Activated T-helper 17 cell treated with anti-CD3 and anti-CD28 coated beads, Interleukin-2, amount 50 U/mL, for 72 hours (primary cell): ENCODE measurements at regions not wholly inside any gene's neighbourhood (a gene's known extent, or its start where the extent isn't known, plus 50 kb on each side); places are given as distances from the start of the nearest gene placed in this dataset.
"Not testable (repeated sequence)": the region's sequence is repeated elsewhere in the genome, so short reads cannot be mapped to it uniquely, and the experiment has no call there.

Source experiments
- ATAC-seq: fragments of 150-1000 bp; cut with Tn5 transposase; replicated peaks from 2 replicates; pipeline ENCODE4 v1.10.0; 2021; ENCODE audit warnings: mild to moderate bottlenecking, moderate library complexity
- H3K27ac Mint-ChIP-seq: one replicate; pipeline ENCODE4 v1.8.0; 2022; ENCODE audit warnings: mixed read lengths
- H3K27me3 Mint-ChIP-seq: one replicate; pipeline ENCODE4 v1.8.0; 2022; ENCODE audit warnings: mixed read lengths
- H3K36me3 Mint-ChIP-seq: one replicate; pipeline ENCODE4 v1.8.0; 2022; ENCODE audit warnings: low read depth, mild to moderate bottlenecking, mixed read lengths
- H3K4me1 Mint-ChIP-seq: one replicate; pipeline ENCODE4 v1.8.0; 2022; ENCODE audit warnings: mixed read lengths
- H3K4me3 Mint-ChIP-seq: one replicate; pipeline ENCODE4 v1.8.0; 2022; ENCODE audit warnings: mild to moderate bottlenecking, mixed read lengths
- H3K9me3 Mint-ChIP-seq: one replicate; pipeline ENCODE4 v1.8.0; 2022; ENCODE audit warnings: mixed read lengths

DNA sequence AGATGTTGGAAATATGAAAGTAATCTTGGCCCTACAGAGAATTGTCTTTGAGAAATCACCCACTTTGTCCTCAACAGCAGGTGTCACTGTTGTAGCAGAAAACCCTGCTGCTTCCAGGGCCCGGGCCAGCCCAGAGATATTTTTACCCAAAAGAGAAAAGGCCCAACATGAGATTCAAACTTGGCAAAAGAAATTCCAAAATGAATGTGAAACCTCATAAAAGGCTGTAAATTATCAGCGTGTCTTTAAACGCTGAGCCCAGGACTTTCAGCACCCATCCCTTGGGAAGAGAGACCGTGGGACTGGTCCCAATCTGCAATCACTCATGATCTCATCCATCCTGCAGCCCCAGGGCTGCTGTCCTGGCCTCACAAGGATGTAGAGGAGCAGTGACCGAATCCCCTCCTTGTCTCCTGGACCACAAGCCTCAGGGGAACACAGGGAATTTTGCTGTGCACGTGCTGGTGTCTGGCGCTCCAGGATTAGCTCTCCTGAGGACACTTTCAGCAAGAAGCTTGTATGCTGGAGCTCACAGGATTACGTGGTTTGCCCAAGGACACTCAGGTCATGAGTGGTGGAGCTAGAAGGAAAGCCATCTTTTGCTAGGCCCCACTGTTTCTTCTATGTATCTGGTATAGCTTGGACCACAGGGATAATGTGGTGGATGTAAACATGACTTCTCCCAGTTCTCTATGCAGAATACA lies 202.1 kb downstream of the RNF144A start:
- no peak overlapping the region for H3K4me3 Mint-ChIP-seq
- H3K9me3 Mint-ChIP-seq, result no peaks in the 10 kb centered on the region
- no peaks in the 10 kb centered on the region for H3K36me3 Mint-ChIP-seq
- no peaks in the 10 kb centered on the region for H3K4me1 Mint-ChIP-seq
- no peaks in the 10 kb centered on the region for H3K27me3 Mint-ChIP-seq
- ATAC-seq, result peak; percentile 37
- H3K27ac Mint-ChIP-seq, result no peak overlapping the region

DNA sequence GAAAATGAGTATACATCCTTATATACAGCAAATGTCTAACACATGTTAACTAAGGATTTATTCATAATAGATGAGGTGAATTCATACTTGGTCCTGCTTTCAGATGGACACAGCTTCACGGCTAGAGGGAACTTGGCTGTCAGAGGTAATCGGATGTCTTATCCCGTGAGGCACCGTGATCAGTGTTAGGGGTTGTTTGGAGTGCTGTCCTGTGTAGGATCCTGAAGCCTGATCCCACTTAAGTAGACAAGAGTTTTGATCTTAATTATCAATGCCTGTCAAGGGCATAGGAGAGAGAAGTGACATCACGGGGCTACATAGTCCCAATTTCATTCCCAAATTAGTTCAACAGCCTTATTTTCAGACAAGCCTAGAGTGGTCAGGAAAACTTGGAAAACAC lies 204.6 kb downstream of the RNF144A start:
- Mint-ChIP-seq H3K36me3 (no peaks in the 10 kb centered on the region), H3K4me3 (no peak overlapping the region), H3K4me1 (no peaks in the 10 kb centered on the region), H3K9me3 (no peaks in the 10 kb centered on the region), H3K27ac (no peak overlapping the region), H3K27me3 (no peaks in the 10 kb centered on the region)
- ATAC-seq, result no peak

DNA sequence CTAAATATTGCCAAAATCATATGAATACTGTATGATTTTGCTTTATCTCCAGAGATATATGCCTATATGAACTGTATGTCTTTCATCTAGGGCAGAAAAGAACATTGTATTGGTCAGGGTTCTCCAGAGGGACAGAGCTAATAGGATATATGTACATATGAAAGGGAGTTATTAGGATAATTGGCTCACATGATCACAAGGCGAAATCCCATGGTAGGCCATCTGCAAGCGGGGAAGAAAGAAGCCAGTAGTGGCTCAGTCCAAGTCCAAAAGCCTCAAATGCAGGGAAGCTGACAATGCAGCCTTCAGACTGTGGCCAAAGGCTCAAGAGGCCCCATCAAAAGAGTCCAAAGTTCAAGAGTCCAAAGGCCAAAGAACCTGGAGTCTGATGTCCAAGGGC lies 209.9 kb downstream of the RNF144A start:
- no peak overlapping the region for H3K27ac Mint-ChIP-seq
- no peak overlapping the region for H3K4me3 Mint-ChIP-seq
- no peaks in the 10 kb centered on the region for H3K27me3 Mint-ChIP-seq

DNA sequence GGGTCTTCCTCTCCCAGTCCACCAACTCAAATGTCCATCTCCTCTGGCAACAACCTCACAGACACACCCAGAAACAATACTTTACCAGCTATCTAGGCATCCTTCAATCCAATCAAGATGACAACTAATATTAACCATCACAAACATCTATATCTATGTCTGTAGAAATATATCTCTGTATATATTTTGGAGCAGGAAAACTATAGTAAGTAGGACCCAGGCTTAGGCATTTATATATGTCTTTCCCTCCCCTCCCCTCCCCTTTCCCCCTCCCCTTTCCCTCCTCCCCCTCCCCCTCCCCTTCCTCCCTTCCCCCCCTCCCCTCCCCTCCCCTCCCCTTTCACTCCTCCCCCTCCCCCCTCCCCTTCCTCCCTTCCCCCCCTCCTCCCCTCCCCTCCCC lies 210.5 kb downstream of the RNF144A start:
- Mint-ChIP-seq H3K4me1 (no peaks in the 10 kb centered on the region), H3K27ac (no peak overlapping the region), H3K4me3 (no peak overlapping the region), H3K27me3 (no peaks in the 10 kb centered on the region), H3K36me3 (no peaks in the 10 kb centered on the region), H3K9me3 (peaks cover 3% of the 10 kb centered on the region)
- ATAC-seq, result no peak

More for the DNA sequence above, 209.9 kb downstream of the RNF144A start:
- no peak for ATAC-seq
- Mint-ChIP-seq H3K9me3 (peaks cover 3% of the 10 kb centered on the region), H3K36me3 (no peaks in the 10 kb centered on the region), H3K4me1 (no peaks in the 10 kb centered on the region)

DNA sequence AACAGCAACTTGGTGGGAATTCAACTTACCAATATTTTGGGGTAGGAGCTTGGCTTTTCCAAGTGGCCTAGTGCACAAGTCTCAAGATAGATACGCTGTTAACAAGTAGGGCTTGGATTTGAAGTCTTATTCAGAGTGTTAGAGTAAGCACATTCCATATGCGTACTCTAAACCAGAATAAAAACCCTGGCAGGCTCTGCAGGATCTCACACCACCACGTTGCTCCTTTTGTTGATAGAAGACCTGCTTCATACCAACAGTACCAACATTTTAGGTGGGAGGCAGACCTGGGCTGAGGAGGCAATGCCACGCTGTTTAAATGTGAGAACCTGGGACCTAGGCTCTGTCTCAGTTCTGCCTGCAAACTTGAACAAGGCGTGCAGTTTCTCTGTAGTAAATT lies 214.0 kb downstream of the RNF144A start:
- no peak for ATAC-seq
- Mint-ChIP-seq H3K36me3 (no peaks in the 10 kb centered on the region), H3K27ac (no peak overlapping the region), H3K4me3 (no peak overlapping the region), H3K27me3 (no peaks in the 10 kb centered on the region), H3K9me3 (peaks cover 3% of the 10 kb centered on the region), H3K4me1 (no peaks in the 10 kb centered on the region)

DNA sequence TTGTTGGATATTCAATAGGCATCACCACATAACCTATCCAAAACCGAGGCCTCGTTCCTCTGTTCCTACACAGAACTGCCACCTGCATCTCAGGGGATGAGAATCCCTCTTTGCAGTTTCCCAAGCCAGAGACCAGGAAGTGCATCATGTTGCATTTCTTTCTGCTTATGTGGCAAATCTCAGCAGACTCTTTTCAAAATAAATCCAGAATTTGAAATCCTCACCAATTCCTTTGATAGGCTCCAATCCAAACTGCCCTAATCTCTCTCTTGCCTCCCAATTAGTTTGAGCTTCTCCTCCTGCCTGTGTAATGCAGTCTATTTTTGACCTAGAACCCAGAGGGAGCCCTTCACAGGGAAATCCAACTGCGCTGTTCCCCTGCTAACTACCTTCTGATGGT lies 215.5 kb downstream of the RNF144A start:
- Mint-ChIP-seq H3K27me3 (no peaks in the 10 kb centered on the region), H3K36me3 (no peaks in the 10 kb centered on the region), H3K4me3 (no peak overlapping the region), H3K9me3 (peaks cover 3% of the 10 kb centered on the region), H3K4me1 (no peaks in the 10 kb centered on the region), H3K27ac (no peak overlapping the region)
- ATAC-seq, result no peak

DNA sequence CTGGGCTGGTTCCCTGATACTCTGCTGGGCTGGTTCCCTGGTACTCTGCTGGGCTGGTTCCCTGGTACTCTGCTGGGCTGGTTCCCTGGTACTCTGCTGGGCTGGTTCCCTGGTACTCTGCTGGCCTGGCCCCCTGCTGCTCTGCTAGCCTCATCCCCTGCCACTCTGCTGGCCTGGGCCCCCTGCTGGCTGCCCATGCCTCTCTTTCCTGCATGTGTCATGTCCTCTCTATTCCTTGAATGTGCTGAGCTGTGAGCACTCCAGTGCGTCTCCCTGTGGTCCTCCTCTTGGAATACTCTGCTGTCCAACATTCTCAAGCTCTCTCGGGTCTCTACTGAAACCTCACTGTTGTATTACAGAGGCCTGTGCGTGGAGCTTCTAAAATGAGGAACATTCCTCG lies 216.3 kb downstream of the RNF144A start:
- no peak for ATAC-seq
- H3K4me1 Mint-ChIP-seq, result no peaks in the 10 kb centered on the region
- H3K9me3 Mint-ChIP-seq, result peaks cover under 1% of the 10 kb centered on the region
- H3K27me3 Mint-ChIP-seq, result no peaks in the 10 kb centered on the region
- no peaks in the 10 kb centered on the region for H3K36me3 Mint-ChIP-seq
- H3K4me3 Mint-ChIP-seq, result no peak overlapping the region
- no peak overlapping the region for H3K27ac Mint-ChIP-seq

DNA sequence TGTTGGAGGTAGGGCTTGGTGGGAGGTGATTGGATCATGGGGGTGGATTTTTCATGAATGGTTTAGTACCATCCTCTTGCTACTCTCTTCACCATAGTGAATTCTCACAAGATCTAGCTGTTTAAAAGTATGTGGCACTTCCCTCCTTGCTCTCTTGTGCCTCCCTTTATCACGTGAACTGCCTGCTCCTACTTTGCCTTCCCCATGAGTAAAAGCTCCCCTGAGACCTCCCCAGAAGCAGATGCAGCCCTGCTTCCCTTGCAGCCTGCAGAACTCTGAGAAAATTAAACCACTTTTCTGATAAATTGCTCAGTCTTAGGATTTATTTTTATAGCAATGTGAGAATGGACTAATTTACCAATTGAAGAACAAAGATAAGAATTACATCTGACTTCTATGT lies 223.1 kb downstream of the RNF144A start:
- Mint-ChIP-seq H3K27me3 (no peaks in the 10 kb centered on the region), H3K4me1 (no peaks in the 10 kb centered on the region), H3K36me3 (no peaks in the 10 kb centered on the region), H3K9me3 (peaks cover 7% of the 10 kb centered on the region), H3K27ac (no peak overlapping the region), H3K4me3 (no peak overlapping the region)
- no peak for ATAC-seq

DNA sequence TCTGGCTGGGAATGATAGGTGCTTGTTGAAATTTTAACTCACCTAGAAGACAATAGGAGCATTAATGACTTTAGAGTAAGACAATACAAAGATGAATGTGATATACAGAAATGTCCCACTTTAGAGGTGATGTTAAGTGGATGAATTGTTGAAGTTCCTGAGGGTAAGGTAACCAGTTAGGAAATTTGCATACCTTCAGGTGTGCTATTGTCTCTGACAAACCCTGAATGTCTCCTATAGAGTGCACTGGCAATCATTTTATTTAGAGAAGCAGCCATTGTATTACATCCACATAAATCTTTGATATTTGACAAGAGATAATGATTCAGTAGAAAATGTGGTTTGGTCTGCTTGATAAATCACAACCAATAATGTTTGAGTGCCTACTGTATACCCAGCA lies 228.5 kb downstream of the RNF144A start:
- no peaks in the 10 kb centered on the region for H3K4me1 Mint-ChIP-seq
- peaks cover 7% of the 10 kb centered on the region for H3K9me3 Mint-ChIP-seq
- no peak for ATAC-seq
- no peak overlapping the region for H3K27ac Mint-ChIP-seq
- H3K36me3 Mint-ChIP-seq, result no peaks in the 10 kb centered on the region
- H3K4me3 Mint-ChIP-seq, result no peak overlapping the region
- no peaks in the 10 kb centered on the region for H3K27me3 Mint-ChIP-seq

DNA sequence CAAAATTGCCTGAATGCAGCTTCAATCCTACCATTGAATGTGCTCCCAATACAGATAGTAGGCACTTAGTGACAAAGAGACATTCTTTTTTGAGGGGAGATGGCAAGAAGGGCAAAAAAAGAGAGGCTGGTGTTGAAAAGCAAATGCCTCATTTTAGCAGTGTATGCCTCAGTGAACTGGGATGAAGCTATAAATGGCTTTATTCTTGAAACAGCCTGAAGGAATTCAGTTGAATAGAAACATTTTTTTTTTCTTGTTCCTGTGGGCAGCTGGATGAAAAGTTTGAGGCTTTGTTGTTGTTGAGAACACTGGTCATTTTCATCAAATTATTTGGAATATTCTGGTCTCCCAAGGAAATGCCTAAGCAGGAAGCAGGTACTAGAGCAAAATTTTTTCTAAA lies 228.9 kb downstream of the RNF144A start:
- H3K9me3 Mint-ChIP-seq, result peaks cover 7% of the 10 kb centered on the region
- no peak for ATAC-seq
- no peaks in the 10 kb centered on the region for H3K4me1 Mint-ChIP-seq
- H3K27ac Mint-ChIP-seq, result no peak overlapping the region
- H3K36me3 Mint-ChIP-seq, result no peaks in the 10 kb centered on the region
- no peaks in the 10 kb centered on the region for H3K27me3 Mint-ChIP-seq
- no peak overlapping the region for H3K4me3 Mint-ChIP-seq

DNA sequence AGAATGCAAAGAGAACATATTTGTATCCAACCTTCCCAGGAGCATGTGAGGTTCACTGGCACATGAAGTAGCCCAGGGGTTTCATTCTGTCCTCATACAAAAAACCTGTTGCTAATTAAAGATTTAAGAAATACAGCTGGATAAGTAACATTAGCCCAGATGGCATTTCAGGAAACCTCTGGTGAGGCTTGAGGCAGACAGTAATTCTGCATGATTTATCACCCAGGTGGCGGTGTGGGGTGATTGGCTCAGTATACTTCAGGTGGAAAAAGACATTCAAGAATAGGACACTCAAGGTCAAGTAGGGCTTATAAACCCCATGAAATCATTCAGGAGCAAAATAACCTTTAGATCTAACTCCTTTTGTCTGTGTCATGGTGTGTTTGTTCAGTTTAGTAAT lies 237.4 kb downstream of the RNF144A start:
- H3K9me3 Mint-ChIP-seq, result peaks cover 4% of the 10 kb centered on the region
- no peaks in the 10 kb centered on the region for H3K27me3 Mint-ChIP-seq
- no peak overlapping the region for H3K27ac Mint-ChIP-seq
- H3K4me3 Mint-ChIP-seq, result no peak overlapping the region
- no peaks in the 10 kb centered on the region for H3K36me3 Mint-ChIP-seq
- ATAC-seq, result no peak
- no peaks in the 10 kb centered on the region for H3K4me1 Mint-ChIP-seq

DNA sequence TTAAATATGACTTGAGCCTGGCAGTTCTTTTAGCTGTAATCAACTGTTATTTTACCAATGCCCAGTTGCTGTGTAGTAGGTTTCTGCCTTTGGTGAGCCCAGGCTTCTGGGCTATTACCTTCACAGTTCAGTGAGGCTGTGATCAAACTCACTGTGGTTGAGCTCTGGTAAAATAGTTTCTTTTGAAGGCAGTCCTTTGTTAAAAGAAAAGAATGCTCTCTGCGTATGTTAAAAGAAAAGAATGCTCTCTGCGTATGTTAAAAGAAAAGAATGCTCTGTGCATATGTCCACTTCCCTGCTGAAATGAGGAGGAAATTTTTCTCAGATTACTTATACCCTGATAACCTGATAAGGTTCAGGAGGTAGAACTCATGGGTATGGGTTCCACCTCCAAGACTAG lies 244.3 kb downstream of the RNF144A start:
- Mint-ChIP-seq H3K27me3 (peaks cover 4% of the 10 kb centered on the region), H3K4me1 (no peaks in the 10 kb centered on the region), H3K36me3 (no peaks in the 10 kb centered on the region), H3K9me3 (no peaks in the 10 kb centered on the region), H3K27ac (no peak overlapping the region), H3K4me3 (no peak overlapping the region)
- ATAC-seq, result no peak

DNA sequence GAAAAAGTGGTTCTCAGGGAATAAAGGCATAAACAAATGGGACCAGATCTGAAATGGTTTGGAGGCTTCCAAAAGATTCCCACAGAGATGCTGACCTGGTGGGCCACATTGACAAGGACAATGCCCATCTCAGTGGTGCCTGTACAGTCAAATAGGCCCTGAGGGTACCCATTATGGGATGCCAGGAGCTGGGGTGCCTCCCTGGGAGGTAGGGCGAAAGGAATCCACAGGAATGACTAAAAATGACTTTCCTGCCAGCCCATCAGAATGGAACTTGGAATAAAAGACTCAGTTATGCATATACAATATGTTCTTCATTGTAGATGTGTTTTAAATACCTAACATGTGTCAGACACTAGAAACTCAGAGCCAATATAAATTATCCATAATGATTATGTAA lies 248.5 kb downstream of the RNF144A start:
- Mint-ChIP-seq H3K36me3 (no peaks in the 10 kb centered on the region), H3K27me3 (peaks cover 4% of the 10 kb centered on the region), H3K4me1 (no peaks in the 10 kb centered on the region), H3K27ac (no peak overlapping the region), H3K4me3 (no peak overlapping the region), H3K9me3 (no peaks in the 10 kb centered on the region)
- no peak for ATAC-seq

DNA sequence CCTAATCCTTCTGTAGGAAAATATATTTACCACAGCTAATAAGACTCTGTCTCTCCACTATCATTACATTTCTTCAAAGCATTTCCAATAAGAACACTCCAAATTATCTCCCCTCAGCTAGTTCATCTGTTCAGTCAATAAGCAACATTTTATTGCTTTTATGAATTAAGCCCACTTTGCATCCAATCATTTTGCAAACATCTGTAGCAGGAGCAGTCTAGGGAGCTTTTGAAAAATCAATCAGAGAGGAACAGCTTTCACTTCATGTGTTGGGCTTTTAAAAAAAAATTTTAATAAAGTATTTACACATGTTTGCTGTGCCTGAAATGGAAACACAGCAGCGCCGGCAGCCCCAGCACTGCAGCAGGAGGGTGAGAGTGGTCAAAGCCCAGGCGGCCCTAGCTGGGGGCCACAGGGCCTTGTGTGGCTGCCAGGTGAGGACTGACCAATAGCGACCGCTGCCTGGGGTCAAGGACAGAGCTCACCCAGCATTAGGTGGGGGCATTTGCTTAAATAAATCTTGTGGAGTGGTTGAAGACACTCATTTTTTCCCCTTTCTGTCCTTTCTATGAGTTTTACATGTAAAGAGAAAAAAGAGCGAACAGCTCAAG lies 250.7 kb downstream of the RNF144A start:
- H3K9me3 Mint-ChIP-seq, result no peaks in the 10 kb centered on the region
- H3K4me1 Mint-ChIP-seq, result no peaks in the 10 kb centered on the region
- no peaks in the 10 kb centered on the region for H3K36me3 Mint-ChIP-seq
- no peak for ATAC-seq
- H3K27ac Mint-ChIP-seq, result no peak overlapping the region
- H3K4me3 Mint-ChIP-seq, result no peak overlapping the region
- H3K27me3 Mint-ChIP-seq, result peaks cover 4% of the 10 kb centered on the region

DNA sequence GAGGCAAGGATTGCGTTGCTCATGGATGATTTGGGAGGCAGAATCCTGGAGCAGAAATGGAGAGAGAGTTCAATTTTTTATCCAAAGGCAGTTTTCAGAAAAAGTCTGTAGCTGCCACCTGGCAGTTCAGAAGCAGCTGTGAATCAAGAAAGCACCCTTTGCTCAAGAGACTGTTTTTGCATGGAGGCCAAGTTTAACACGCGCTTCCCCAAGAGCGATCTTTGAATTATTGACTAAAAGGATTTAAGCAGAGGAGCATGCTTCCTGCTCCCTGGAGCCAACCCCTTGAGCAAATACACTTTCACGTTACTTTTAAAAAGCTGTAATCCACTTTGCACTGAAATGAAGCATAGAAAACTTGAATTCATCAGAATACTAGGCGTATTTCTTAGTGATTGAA lies 252.4 kb downstream of the RNF144A start:
- no peak for ATAC-seq
- Mint-ChIP-seq H3K9me3 (no peaks in the 10 kb centered on the region), H3K27ac (no peak overlapping the region), H3K4me3 (no peak overlapping the region), H3K36me3 (no peaks in the 10 kb centered on the region), H3K27me3 (peaks cover 4% of the 10 kb centered on the region), H3K4me1 (no peaks in the 10 kb centered on the region)

DNA sequence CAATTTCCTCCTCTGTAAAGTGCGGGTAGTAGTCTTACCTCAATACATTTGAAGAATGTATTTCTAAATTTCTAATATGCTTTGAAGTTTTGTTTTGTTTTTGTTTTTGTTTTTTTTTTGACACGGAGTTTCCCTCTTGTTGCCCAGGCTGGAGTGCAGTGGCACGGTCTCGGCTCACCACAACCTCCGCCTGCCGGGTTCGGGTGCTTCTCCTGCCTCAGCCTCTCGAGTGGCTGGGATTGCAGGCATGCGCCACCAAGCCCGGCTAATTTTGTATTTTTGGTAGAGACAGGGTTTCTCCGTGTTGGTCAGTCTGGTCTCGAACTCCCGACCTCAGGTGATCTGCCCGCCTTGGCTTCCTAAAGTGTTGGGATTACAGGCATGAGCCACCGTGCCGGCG lies 261.8 kb downstream of the RNF144A start:
- H3K4me1 Mint-ChIP-seq, H3K4me3 Mint-ChIP-seq, ATAC-seq, H3K27me3 Mint-ChIP-seq, H3K27ac Mint-ChIP-seq, H3K9me3 Mint-ChIP-seq, H3K36me3 Mint-ChIP-seq: not testable (repeated sequence)
